ENCODE measurements at regions not wholly inside any gene's neighbourhood (a gene's known extent, or its start where the extent isn't known, plus 50 kb on each side); places are given as distances from the start of the nearest gene placed in this dataset.

GRCh38 chr4:24169956-24170355 lies 280.1 kb upstream of the PPARGC1A start:
- no peak for TF ChIP-seq GABPA (IDR thresholded peaks at IDR 0.05; ENCODE audit: low read depth)
- TF ChIP-seq REST (IDR thresholded peaks at IDR 0.05; ENCODE audit: insufficient replicate concordance, low read depth): no peak
- TF ChIP-seq POLR2AphosphoS5 (IDR thresholded peaks at IDR 0.05; ENCODE audit: low read depth): no peak
- no peak for TF ChIP-seq CTCF (IDR thresholded peaks at IDR 0.05; ENCODE audit: insufficient read depth, low read length)

Data from HL-60 (cell line).